ENCODE measurements at regions not wholly inside any gene's neighbourhood (a gene's known extent, or its start where the extent isn't known, plus 50 kb on each side); places are given as distances from the start of the nearest gene placed in this dataset.

- TF ChIP-seq, protein P1, sequence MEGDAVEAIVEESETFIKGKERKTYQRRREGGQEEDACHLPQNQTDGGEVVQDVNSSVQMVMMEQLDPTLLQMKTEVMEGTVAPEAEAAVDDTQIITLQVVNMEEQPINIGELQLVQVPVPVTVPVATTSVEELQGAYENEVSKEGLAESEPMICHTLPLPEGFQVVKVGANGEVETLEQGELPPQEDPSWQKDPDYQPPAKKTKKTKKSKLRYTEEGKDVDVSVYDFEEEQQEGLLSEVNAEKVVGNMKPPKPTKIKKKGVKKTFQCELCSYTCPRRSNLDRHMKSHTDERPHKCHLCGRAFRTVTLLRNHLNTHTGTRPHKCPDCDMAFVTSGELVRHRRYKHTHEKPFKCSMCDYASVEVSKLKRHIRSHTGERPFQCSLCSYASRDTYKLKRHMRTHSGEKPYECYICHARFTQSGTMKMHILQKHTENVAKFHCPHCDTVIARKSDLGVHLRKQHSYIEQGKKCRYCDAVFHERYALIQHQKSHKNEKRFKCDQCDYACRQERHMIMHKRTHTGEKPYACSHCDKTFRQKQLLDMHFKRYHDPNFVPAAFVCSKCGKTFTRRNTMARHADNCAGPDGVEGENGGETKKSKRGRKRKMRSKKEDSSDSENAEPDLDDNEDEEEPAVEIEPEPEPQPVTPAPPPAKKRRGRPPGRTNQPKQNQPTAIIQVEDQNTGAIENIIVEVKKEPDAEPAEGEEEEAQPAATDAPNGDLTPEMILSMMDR (IDR thresholded peaks at IDR 0.05; ENCODE audit: insufficient read depth, low read depth, low read length, missing control alignments), result no peak
- no peak for DNase-seq (ENCODE audit: low read depth)
- H3K4me3 ChIP-seq (ENCODE audit: low read depth, low read length), result no peak overlapping the region
Observed at GRCh38 chr5:115355095-115355494, 58.6 kb upstream of the CCDC112 start.

GRCh38 chr5:115354246-115354645, 57.8 kb upstream of the CCDC112 start:
- TF ChIP-seq, protein P1 (IDR thresholded peaks at IDR 0.05; ENCODE audit: insufficient read depth, low read depth, low read length, missing control alignments), result no peak

GRCh38 chr5:115352571-115352970, 56.1 kb upstream of the CCDC112 start:
- H3K4me3 ChIP-seq (ENCODE audit: low read depth, low read length), result no peak overlapping the region
- TF ChIP-seq, protein P1 (IDR thresholded peaks at IDR 0.05; ENCODE audit: insufficient read depth, low read depth, low read length, missing control alignments), result no peak
- DNase-seq (ENCODE audit: low read depth), result no peak

More at GRCh38 chr5:115354246-115354645, 57.8 kb upstream of the CCDC112 start:
- no peak for DNase-seq (ENCODE audit: low read depth)
- H3K4me3 ChIP-seq (ENCODE audit: low read depth, low read length), result no peak overlapping the region

DNA sequence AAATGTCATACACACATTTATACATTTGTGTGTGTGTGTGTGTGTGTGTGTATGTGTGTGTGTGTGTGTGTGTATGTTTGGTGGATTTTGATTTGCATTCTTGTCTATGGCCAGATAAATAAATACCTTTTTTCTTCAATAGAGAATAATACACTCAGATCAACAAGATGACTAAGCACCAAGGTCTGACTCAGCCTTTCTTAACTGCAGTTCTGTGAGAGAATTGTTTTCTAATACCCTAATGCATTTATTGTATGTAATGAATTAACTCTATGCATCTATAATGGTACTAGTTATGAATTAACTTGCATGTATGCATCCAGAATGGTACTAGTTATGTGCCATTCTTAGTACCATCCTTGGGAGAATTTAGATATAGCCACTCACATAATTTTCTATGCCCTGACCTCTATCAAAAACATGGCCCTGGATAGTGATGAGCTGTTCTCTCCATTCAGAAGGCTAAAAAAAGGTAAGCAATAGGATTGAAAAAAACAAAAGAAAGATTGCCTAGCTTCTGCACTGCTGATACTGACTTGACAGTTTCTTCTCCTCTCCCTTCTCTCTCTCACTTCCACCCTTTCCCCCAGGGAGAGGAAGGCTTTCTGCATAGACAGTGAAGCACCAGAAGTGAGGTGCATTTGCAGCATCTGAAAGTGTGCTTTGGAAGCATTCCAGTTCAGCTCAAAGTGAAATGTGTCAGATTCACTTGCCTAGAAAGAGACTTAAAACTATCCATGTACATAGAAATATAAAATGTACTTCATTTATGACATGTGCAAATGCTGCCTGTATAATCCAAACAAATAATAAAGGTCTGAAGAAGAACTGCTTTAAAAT, 55.1 kb upstream of the CCDC112 start:
- DNase-seq (ENCODE audit: low read depth), result peak; percentile 16
- TF ChIP-seq, protein P1 (IDR thresholded peaks at IDR 0.05; ENCODE audit: insufficient read depth, low read depth, low read length, missing control alignments), result no peak
- no peak overlapping the region for H3K4me3 ChIP-seq (ENCODE audit: low read depth, low read length)

GRCh38 chr5:115350894-115351293, 54.4 kb upstream of the CCDC112 start:
- TF ChIP-seq, protein P1 (IDR thresholded peaks at IDR 0.05; ENCODE audit: insufficient read depth, low read depth, low read length, missing control alignments), result no peak
- no peak for DNase-seq (ENCODE audit: low read depth)
- no peak overlapping the region for H3K4me3 ChIP-seq (ENCODE audit: low read depth, low read length)

DNA sequence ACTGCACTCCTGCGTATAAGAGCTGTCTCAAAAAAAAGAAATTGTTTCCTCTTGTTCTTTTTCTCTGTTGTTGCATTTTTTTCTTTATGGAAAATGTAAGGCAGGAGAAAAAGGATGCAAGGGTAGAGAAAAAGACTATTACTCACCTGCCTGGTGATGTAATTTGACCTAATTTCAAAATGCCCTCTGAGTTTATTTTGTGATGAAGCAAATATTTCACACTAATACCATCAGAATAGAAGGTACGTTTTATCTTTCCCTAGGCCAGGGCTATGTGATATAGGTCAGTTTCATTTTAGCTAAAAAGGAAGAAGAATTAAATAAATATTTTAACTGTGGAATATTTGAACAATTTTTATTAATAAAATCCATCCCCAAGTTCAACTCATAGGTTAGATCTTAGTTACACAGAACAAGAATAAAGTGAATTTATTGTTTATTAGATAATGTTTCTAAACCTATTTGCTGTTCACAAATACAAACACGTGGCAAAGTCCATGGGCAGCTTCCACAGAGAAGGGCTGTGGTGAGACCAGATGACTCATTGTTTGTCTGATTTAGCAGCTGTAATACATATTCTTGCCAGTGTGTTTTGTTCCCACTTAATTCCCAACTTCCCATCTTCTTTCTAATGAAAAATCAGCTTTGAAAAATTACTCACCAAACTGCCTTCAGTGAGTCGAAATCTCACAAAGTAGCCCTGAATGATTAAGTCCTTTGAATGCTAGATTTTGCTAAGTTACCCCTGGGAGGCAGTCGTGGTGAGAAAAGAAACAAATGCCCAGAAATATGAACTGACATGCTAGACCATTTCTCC, 52.8 kb upstream of the CCDC112 start:
- DNase-seq (ENCODE audit: low read depth), result peak; percentile 8
- H3K4me3 ChIP-seq (ENCODE audit: low read depth, low read length), result no peak overlapping the region
- TF ChIP-seq, protein P1 (IDR thresholded peaks at IDR 0.05; ENCODE audit: insufficient read depth, low read depth, low read length, missing control alignments), result no peak

All from GM12865 (cell line).